GM19035 (cell line): ENCODE measurements at regions not wholly inside any gene's neighbourhood (a gene's known extent, or its start where the extent isn't known, plus 50 kb on each side); places are given as distances from the start of the nearest gene placed in this dataset.
"Not testable (repeated sequence)": the region's sequence is repeated elsewhere in the genome, so short reads cannot be mapped to it uniquely, and the experiment has no call there.

ENCODE experiments used
- ATAC-seq: cut with Tn5 transposase; IDR thresholded peaks from one replicate; pipeline ENCODE4 v1.9.1; 2021; ENCODE audit not compliant: unreplicated experiment

- no peak for ATAC-seq
Observed at GRCh38 chr6:144474290-144474689, 189.2 kb downstream of the UTRN start.

- no peak for ATAC-seq
Observed at GRCh38 chr6:144474904-144475303, 189.8 kb downstream of the UTRN start.

GRCh38 chr6:144475411-144475810 lies 190.3 kb downstream of the UTRN start:
- ATAC-seq: no peak

- no peak for ATAC-seq
Observed at GRCh38 chr6:144476286-144476685, 191.2 kb downstream of the UTRN start.

- no peak for ATAC-seq
Observed at GRCh38 chr6:144477396-144477795, 192.3 kb downstream of the UTRN start.

GRCh38 chr6:144477856-144478255 lies 192.7 kb downstream of the UTRN start:
- no peak for ATAC-seq

GRCh38 chr6:144478483-144478882 lies 193.3 kb downstream of the UTRN start:
- no peak for ATAC-seq

GRCh38 chr6:144479991-144480390 lies 194.9 kb downstream of the UTRN start:
- ATAC-seq: no peak

GRCh38 chr6:144480473-144480872 lies 195.3 kb downstream of the UTRN start:
- ATAC-seq: no peak

GRCh38 chr6:144481527-144481926 lies 196.4 kb downstream of the UTRN start:
- ATAC-seq: no peak

- no peak for ATAC-seq
Observed at GRCh38 chr6:144482142-144482541, 197.0 kb downstream of the UTRN start.

- ATAC-seq: no peak
Observed at GRCh38 chr6:144485531-144485930, 200.4 kb downstream of the UTRN start.

GRCh38 chr6:144488590-144488989 lies 203.5 kb downstream of the UTRN start:
- ATAC-seq: no peak

GRCh38 chr6:144493035-144493910 lies 208.1 kb downstream of the UTRN start:
- ATAC-seq: no peak

GRCh38 chr6:144495076-144495475 lies 209.9 kb downstream of the UTRN start:
- not testable (repeated sequence) for ATAC-seq

GRCh38 chr6:144497650-144498049 lies 212.5 kb downstream of the UTRN start:
- no peak for ATAC-seq

GRCh38 chr6:144500892-144501291 lies 215.8 kb downstream of the UTRN start:
- no peak for ATAC-seq

- not testable (repeated sequence) for ATAC-seq
Observed at GRCh38 chr6:144505214-144505613, 220.1 kb downstream of the UTRN start.

- not testable (repeated sequence) for ATAC-seq
Observed at GRCh38 chr6:144506051-144506450, 220.9 kb downstream of the UTRN start.

GRCh38 chr6:144507772-144508312 lies 222.7 kb downstream of the UTRN start:
- ATAC-seq: not testable (repeated sequence)

GRCh38 chr6:144510859-144511258 lies 225.7 kb downstream of the UTRN start:
- ATAC-seq: no peak

GRCh38 chr6:144515761-144516160 lies 230.6 kb downstream of the UTRN start:
- no peak for ATAC-seq

- no peak for ATAC-seq
Observed at GRCh38 chr6:144519426-144519825, 234.3 kb downstream of the UTRN start.
